GM18511 (cell line): ENCODE measurements at regions not wholly inside any gene's neighbourhood (a gene's known extent, or its start where the extent isn't known, plus 50 kb on each side); places are given as distances from the start of the nearest gene placed in this dataset.

ENCODE experiments used
- ATAC-seq: cut with Tn5 transposase; IDR thresholded peaks from one replicate; pipeline ENCODE4 v1.9.1; 2021; ENCODE audit warnings: mild to moderate bottlenecking, moderate library complexity; ENCODE audit not compliant: unreplicated experiment

DNA sequence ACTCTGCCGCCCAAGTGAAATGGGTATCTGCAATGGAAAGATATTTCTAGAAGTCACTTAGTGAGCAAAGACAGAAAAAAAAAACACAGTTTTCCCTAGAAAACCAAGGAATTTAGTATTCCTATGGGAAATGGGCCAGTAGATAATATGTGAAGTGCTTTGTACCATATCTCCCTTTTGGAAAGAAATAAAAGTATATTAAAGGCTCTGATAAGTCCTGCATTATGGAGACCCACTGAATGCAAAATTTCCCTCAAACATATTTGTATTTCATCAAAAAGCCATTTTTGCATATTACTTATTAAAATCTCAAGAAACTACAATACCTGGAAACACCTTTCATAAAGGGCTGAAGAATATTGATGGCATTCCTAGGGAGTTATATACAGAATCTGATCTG is 51.6 kb upstream of the DYNLRB2 start:
- ATAC-seq: no peak

DNA sequence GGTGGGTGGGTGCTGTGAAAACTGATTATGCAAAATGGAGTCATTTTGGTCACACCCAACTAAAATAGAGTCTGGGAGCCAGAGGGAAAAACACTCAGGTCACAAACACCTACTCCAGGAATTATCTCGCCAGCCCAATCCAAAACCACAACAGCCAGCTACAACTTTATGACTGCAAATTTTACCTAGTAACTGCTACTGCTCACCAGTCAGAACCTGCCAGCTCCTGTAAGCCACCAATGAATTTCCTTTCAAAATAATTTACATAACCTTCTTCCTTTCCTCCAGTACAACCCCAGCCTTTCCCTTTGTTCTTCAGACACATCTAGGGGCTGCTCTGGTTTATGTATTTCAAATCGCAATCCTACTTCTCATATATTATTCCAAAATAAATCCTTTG is 52.6 kb upstream of the DYNLRB2 start:
- ATAC-seq: no peak

DNA sequence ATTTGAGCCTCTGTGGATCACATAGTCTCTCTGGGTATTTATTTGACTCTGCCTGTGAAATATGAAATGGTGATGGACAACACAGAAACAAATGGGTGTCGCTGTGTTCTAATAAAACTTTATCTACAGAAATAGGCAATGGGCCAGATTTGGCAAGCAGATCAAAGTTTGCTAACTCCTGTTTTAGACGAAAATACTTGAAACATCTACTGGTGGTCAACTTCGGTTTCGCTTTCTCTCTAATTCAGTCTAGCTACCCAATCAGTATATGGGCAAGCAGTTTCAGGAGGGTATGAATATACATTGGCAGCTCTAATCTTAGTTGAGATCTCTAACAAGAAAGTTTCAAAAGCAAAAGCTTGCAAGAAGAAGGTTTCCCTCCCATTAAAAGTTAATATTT is 60.1 kb upstream of the DYNLRB2 start:
- ATAC-seq: peak; percentile 96

DNA sequence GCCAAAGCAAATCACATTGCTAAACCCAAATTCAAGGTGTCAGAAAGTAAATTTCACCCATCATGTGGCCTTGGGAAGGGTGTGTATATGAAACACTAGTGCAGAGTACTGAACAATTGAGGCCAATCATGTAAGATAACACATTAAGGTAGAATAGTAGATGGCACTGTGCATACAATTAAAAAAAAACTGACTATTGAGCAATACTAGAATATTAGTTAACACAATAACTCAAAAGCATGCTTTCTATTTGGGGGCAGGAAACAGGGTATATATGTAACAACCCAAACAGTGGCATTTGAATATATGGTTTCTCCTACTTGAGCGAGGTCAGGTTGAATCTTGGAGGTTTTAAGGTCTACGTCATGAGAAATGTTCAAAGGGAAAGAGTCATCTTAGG is 63.0 kb upstream of the DYNLRB2 start:
- ATAC-seq: no peak

DNA sequence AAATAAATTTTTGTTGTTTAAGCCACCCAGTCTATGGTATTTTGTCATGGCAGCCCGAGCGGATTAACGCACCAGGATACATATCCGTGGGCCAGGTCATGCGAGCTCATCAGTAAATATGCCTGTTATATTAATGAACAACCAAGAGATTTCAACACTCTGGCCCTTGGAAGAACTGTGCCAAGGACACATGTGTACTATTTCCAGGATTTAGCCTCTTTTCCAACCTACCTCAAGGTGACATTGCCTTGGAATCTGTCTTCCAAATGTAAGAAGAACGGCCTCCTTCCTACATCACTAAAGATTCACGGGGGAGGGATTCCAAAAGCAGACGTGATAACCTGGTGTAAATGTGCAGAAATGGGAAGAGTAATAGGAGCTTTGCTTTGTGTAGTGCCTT is 72.8 kb upstream of the DYNLRB2 start:
- ATAC-seq: no peak

DNA sequence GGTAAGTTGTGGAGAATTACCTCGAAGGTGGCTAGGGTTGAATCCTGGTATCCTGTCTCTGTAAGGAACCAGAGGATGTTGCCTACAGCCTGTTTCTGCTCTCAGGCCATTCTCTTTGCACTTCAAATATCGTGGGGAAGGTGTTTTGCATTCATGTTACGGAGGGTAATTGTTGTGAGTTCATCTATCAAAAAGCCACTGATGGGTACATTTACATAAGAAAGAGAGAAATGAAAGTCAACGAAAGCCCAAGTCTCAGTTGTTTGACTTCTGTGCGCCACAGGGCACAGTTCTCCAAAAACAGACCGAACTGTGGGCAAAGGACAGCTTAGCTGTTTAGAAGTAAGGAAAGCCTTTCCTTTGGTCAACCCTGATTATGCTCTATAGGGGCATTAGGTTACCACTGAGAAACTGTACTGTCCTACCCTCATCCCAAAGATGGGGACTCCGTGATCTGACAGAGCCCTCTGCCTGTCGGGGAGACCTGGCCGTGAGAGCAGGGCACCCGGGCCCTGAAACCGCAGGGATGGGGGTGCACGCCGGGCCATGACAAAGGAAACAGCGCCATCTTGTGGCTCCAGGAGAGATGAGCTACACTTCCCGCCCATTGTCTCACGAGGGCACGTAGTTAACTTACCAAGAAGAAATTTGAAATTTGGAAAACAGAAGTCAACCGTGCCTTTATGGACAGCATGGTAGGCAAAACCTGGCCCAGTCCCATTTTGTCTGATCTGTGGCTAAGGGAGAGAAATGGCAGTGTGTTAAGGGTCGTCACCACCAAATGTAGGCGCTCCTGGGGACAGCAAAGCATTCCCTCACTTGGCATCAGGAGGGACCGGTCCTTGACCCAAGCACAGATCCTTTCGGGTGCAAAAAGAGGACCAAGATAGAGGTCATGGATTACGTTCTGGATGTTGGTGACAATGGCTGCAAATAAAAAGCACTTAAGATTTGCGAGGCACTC is 74.5 kb upstream of the DYNLRB2 start:
- peak; percentile 88 for ATAC-seq

DNA sequence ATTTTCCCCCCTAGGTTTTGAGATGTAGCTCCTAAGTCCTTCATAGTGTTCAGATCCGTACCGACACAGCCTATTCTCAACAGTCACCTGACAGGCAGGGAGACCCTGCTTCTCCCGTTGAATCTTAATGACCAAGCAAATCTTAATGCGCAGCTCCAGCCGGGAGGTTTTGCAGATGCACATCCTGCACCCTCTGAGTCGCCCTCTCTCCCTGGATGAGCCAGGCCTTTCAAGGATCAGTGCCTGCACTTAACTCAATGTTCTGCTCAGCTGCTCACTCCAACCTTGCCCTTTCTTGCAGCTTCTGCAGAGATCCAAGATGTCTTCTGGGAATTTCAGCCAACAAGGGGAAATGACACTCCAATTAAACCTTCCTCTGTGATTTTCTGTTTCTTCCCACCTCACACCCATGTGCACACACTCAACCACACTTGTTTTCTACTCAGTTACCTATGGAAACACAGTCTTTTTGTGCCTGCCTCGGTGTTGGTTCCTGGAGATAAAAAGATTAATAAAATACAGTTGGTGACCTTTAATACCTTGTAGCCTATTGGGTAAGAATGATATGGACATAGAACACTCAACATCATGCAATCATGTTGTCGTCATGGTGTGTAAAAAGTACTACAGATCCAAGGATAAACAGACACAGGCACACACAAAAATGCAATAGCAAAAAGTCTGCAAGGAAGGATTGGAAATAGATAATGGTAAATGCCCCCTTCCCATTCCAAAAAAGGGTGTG is 76.9 kb upstream of the DYNLRB2 start:
- ATAC-seq: no peak

DNA sequence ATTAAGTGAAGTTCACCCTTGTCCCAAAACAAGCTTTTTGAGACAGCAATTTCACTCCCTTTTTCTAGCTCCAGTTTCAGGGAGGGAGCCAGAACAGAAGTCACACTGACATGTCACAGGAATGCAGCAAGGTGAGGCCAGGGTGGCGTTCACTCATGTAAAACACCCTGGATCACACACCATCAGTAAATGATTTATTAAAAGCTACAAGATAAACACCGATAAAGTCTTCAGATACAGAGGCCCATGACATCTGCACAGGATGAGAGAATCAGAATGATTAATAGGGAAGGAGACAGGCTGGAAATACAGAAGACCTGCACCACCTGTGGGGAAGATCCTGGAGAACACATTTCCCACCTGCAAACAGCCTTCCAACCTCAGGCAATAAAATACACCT is 77.5 kb upstream of the DYNLRB2 start:
- no peak for ATAC-seq

DNA sequence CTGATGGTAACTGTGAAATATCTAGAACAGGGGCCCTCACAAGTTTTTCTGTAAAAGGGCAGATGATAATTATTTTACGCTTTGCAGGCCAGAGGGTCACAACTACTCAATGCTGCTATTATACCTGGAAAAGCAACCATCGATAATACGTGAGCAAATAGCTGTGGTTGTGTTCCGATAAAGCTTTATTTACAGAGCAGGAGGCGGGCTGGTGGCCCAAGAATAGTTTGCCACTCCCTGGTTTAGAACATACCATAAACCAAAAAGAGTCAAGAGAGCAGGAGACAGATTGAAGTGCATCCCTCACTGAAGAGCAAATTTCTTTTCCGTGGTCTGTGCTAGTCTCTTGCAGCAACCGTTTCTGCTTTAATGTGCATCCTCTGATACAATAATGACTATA is 77.9 kb upstream of the DYNLRB2 start:
- ATAC-seq: no peak

DNA sequence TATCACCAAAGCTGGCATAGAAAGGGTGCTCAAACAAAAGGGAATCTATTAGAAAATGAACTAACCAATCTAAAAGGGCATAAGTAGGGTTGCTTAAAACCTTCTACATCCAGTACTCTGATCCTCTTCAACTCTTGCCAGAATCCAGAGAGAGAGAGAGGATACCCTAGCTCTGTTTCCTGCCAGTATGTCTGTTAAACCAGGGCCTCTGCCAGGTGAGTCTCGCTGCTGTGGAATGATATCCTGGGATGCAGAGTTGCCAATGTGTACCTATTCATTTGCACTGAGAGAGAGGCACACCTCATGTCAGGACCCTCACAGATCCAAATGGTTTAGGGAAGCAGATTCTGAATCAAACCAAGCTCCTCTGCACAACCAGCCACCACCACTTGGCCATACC is 79.8 kb upstream of the DYNLRB2 start:
- ATAC-seq: no peak

DNA sequence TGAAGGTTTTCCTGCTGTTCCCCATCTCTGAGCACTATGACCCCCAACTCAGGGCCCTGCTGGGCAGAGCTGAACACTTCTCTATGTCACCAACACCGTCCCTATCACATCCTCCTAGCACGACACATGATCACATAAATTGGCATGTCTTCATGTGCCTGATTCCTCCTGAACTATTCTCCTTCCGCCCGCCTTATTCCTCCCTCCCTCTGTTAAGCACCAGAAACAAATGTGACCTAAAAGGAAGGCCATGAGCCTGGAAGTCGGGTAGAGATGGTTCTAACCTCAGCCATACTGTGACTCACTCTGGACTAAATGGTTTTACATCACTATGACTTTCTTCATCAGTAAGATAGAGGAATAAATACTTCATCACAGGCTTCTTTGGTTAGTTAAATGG is 80.8 kb upstream of the DYNLRB2 start:
- no peak for ATAC-seq

DNA sequence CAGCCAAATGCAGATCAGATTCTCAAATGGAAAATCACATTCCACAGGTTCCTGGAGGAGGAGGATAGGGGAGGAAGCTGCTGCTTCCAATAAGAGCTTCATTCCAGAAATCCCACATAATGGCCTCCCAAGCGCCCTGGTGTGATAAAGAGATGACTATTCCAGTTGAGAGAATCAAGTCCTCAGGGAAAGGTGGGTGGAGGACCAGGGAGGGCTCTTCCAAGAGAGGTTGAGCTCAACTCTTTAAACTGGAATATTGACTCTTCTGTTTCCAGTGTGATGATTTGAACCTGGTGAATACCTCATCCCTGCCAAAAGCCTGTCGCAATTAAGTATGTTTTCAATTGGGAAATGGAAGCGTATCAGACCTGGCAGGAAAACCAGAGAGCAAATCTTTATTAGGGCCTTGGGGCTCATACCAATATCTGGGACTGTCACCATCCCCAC is 81.4 kb upstream of the DYNLRB2 start:
- no peak for ATAC-seq

DNA sequence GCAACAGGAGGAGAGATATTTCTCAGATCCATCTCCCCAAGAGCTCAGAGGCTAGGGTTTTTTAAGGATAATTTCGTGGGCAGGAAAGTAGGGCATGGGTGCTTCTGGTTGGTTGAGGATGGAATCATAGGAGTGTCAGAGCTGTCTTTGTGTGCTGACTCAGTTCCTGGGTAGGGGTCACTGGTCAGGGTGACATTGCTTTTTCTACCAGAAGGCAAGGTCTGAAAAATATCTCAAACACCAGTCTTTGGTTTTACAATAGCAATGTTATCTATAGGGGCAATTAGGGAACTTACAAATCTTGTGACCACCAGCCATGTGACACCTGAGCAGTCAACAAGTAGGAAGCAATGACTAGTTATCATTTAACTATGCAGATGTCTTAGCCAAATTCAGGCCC is 82.9 kb upstream of the DYNLRB2 start:
- no peak for ATAC-seq

DNA sequence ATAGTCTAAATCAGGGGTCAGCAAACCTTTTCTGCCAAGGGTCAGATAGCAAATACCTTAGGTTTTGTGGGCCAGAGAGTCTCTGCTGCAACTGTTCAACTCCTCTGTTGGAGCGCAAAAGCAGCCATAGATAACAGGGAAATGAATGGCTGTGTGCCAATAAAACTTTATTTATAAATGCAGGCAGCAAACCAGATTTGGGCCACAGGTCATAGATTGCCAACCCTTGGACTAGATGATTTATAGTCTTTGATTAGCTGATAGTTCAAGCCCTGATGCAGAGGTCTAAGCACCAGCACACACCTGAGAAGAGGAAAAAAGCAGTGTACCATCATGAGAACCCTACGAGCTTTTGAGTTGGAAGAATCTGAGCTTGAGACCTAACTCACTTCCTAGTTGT is 86.0 kb upstream of the DYNLRB2 start:
- ATAC-seq: no peak

DNA sequence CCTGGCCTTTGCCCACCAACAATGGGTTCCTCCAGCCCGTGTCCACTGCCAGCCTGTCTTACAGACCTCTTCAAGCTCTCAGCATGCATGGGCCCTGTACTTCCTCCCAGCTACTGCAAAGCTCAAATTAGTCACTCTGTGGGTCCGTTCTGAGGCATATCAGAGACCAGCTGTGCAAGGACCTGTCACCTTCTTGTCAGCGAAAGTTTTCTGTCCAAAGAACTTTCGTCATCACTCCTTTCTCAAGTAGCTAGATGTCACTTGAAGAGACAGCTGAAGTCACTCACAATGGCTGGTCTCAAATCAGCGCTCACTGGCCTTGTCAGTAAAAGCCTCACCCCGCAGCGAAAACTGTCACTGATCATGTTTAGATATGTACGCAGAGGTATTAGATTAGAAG is 91.4 kb upstream of the DYNLRB2 start:
- no peak for ATAC-seq

DNA sequence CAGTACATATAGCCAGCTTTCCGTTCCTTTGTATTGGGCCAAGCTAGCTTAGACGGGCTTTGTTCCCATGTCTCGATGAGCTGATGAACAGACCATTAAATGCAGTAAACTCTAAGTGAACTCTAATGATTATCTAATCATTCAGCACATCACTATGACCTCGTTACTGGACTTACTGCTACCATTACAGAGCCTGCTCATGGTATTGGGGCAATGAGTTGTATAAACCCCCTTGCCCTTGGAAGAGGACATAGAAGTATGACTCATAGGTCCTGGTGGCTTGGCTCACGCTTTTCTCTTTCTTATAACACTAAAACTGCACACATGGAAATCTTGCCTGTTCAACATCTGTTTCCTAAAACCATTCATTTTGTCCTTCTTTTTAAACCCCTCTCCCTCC is 93.6 kb upstream of the DYNLRB2 start:
- ATAC-seq: no peak

DNA sequence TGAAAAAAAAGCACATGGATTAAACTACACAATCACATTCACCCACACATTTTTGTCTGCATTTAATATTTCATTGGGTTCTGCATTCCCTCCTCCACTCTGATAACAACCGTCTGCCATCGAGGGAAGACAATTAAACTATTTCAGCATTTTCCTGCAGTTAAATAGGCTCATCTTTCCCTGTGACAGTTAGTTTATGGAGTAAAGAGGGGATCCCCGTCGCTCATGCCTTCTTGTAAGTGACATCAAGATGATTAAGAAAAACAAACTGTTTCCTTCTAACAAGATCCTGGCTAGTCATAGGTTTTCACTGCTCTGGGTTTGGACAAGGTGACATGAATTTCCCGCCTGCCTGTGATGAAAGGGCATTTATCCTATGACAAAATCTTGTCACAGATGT is 98.0 kb upstream of the DYNLRB2 start:
- ATAC-seq: no peak

DNA sequence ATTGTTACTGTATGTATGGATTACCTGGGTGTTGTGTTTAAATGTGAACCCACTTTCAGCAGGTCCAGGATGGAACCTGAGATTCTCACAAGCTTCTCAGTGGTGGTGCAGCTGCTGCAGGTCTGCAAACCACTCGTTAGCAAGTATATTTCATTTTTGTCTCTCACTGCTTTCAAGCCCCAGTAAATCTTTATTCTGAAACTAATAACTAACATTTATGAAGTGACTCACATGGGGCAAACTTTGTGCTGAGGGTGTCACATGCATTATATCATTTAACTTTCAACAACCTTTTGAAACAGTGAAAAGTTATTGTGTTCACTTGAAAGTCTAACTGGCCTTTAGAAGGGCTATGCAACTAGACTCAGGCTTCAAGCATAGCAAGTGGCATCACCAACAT is 98.9 kb upstream of the DYNLRB2 start:
- ATAC-seq: no peak

DNA sequence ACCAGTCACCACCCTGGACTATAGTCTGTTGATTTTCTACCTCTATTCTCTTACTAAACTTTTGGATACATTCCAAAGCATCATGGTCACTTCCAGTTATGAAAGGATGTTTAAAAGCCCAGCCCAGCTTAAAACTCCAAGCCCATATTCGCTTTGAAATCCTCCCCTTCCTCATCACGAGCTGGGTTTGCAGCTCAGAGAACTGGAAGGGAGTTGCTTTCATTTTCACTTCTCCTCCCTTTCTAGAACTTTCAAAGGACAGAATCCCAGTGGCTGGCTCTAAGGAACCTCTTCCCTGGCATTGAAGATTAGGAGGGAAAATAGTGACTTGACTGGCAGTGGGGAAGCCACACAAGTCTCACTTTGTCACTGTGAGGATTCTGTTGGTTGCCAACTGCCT is 100.1 kb upstream of the DYNLRB2 start:
- ATAC-seq: no peak

DNA sequence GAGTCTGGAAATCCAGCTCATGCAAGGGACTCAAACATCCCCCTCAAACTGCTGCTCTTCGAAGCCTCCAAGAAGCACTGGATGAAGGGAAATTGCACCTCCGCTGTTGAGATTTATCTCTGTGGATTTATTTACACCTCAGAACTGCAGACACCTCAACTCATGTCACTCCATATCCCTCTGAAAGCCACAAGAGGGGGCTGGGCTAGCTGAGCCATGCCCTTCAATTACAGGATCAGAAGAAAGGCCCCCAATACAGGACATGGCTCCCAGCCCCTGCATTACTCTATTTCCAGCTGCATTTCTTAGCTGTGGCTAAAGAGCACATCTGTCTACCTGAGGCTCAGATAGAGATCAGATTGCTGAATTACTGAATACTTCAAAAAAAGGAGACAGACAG is 103.1 kb upstream of the DYNLRB2 start:
- no peak for ATAC-seq

DNA sequence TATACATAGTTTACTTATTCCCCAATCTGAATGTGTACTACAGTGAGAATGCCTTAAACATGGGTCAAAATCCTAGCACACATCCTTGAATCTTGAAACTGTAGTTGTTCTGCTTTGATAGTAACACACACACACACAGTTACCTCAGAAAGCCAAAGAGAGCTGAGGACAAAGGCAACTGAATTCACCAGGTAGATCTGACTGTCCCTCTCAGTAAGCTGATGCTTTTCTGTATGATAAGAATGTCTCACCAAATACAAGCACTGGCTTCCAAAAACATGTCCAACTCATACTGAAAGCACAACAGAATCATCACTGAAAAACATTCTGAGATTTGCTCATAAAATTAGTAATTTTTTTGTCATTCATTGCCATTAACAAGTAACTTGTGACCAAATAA is 104.3 kb upstream of the DYNLRB2 start:
- no peak for ATAC-seq

DNA sequence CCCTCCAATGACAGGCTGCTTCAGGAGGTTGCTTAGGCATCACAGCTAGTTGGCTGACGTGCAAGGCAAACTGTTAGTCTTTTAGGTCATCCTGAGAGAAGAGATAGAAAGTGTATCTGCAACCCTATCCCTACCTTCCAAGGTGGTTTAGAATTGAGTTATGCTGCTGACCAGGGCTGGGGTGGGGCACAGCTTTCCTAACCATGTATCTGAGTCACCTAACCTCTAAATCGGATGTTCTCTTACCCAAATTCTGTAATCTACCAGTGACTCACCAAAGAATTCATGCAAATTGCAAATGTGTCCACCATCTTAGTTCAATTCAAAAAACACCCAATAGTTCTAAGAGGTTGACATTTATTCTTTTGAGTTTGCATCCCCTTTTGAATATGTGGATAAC is 107.2 kb upstream of the DYNLRB2 start:
- no peak for ATAC-seq
